NT2/D1 (cell line): ENCODE measurements at regions not wholly inside any gene's neighbourhood (a gene's known extent, or its start where the extent isn't known, plus 50 kb on each side); places are given as distances from the start of the nearest gene placed in this dataset.
"Not testable (repeated sequence)": the region's sequence is repeated elsewhere in the genome, so short reads cannot be mapped to it uniquely, and the experiment has no call there.

Experiments
- DNase-seq: peaks from one replicate; pipeline ENCODE4 v3.0.0-alpha.2; 2011; ENCODE audit warnings: low read depth, low spot score
- H3K27me3 ChIP-seq: 2 replicates; pipeline ENCODE4 v1.6.0; 2011; ENCODE audit warnings: mild to moderate bottlenecking; ENCODE audit not compliant: insufficient read length, insufficient read depth
- H3K36me3 ChIP-seq: 2 replicates; pipeline ENCODE4 v1.6.1; 2011; ENCODE audit warnings: mild to moderate bottlenecking, low read length, mixed read lengths; ENCODE audit not compliant: insufficient read depth, insufficient read length
- H3K4me1 ChIP-seq: 2 replicates; pipeline ENCODE4 v1.5.1; 2011; ENCODE audit not compliant: insufficient read depth, insufficient read length
- H3K4me3 ChIP-seq: 2 replicates; pipeline ENCODE4 v1.5.1; 2011; ENCODE audit warnings: low read depth; ENCODE audit not compliant: insufficient read length
- H3K9ac ChIP-seq: 2 replicates; pipeline ENCODE4 v1.6.0; 2011; ENCODE audit warnings: low read depth; ENCODE audit not compliant: insufficient read length
- H3K9me3 ChIP-seq: 2 replicates; pipeline ENCODE4 v1.5.1; 2011; ENCODE audit warnings: mild to moderate bottlenecking, low read length; ENCODE audit not compliant: insufficient read depth
- SUZ12 ChIP-seq: IDR thresholded peaks from 2 replicates; pipeline ENCODE4 v1.6.1; 2011; ENCODE audit not compliant: insufficient read length, insufficient read depth; ENCODE audit errors: extremely low read depth
- YY1 ChIP-seq: IDR thresholded peaks from 2 replicates; pipeline ENCODE4 v1.6.1; 2011; ENCODE audit not compliant: insufficient read length, insufficient read depth
- ZNF274 ChIP-seq: IDR thresholded peaks from 2 replicates; pipeline ENCODE4 v1.6.1; 2011; ENCODE audit warnings: mild to moderate bottlenecking, low read depth, low read length

DNA sequence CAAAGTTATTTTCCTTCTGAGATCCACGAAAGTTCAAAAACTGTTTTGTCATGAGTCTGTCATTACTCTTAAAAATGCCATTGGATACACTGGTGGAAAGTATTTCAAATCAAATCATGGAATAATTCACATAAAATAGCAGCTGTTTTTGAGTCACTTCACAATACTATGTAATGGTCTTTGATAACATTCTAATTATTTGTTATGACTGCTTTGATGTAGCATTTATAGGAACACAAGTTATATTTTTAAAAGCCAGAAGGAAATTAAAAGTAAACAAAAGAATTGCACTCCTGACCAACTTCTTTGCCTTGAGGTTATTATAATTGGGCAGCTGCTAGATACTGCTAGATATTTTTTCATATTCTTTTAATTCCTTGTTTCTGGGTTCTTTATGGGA is 473.2 kb downstream of the CCER1 start:
- H3K4me3 ChIP-seq: no peak overlapping the region
- H3K4me1 ChIP-seq: no peaks in the 10 kb centered on the region
- no peaks in the 10 kb centered on the region for H3K27me3 ChIP-seq
- no peaks in the 10 kb centered on the region for H3K36me3 ChIP-seq
- H3K9ac ChIP-seq: no peak overlapping the region
- TF ChIP-seq YY1 (no peak), ZNF274 (no peak), SUZ12 (no peak)
- no peak for DNase-seq
- H3K9me3 ChIP-seq: no peaks in the 10 kb centered on the region

DNA sequence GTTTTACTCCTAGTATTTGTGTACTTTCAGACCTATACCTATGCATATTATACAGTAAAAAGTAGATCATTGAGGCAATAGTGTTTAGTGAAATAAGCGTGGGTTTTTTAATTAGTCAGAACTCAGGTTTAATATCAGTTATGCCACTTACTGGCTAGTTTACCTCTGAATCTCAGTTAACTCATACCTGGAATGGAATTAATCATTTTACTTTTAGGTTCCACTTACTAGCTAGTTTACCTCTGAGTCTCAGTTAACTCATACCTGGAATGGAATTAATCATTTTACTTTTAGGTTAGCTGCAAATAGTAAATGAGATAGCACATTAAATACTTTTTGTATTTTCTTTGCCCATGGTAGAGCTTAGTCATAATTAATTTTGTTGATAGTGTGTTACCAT is 475.7 kb downstream of the CCER1 start:
- Histone ChIP-seq H3K4me3 (no peak overlapping the region), H3K9me3 (no peaks in the 10 kb centered on the region), H3K4me1 (no peaks in the 10 kb centered on the region), H3K36me3 (no peaks in the 10 kb centered on the region), H3K9ac (no peak overlapping the region), H3K27me3 (no peaks in the 10 kb centered on the region)
- no peak for TF ChIP-seq ZNF274
- TF ChIP-seq YY1: no peak
- no peak for TF ChIP-seq SUZ12
- DNase-seq: no peak

DNA sequence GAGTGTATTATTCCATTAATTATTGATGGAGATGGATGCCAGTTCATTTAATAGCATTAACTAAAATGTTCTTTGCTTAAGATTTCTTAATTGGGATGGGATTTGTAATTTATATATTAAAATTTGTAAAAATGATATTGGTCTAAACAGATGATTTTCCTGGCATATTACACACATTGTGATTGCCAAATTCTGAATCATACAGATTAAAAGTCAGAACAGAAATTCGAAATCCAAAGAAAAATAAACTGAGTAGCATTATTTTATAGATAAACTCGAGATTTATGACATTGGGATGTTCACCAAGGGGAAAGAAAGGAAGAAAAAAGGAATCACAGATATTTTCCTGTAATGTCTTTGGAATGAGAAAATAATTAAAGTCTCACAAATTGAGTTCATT is 481.1 kb downstream of the CCER1 start:
- Histone ChIP-seq H3K27me3 (no peaks in the 10 kb centered on the region), H3K36me3 (no peaks in the 10 kb centered on the region), H3K4me1 (no peaks in the 10 kb centered on the region), H3K4me3 (no peak overlapping the region), H3K9ac (no peak overlapping the region), H3K9me3 (no peaks in the 10 kb centered on the region)
- DNase-seq: no peak
- TF ChIP-seq SUZ12 (no peak), YY1 (no peak), ZNF274 (no peak)

DNA sequence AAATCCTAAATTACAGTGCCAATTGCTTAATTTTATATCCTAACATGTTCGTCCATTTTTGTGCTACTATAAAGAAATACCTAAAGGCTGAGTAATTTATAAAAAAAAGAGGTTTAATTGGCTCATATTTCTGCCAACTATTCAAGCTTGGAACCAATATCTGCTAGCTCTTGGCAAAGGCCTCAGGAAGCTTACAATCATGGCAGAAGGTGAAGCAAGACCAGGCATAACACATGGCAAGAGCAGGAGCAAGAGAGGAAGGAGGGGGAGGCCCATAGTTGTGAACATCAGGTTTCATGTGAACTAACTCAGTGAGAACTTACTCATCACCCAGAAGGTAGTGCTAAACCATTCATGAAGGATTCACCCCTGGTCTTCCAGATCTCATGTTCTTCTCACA is 494.3 kb downstream of the CCER1 start:
- peaks cover 30% of the 10 kb centered on the region for H3K9me3 ChIP-seq
- no peaks in the 10 kb centered on the region for H3K27me3 ChIP-seq
- no peaks in the 10 kb centered on the region for H3K36me3 ChIP-seq
- no peak for TF ChIP-seq ZNF274
- no peak overlapping the region for H3K4me3 ChIP-seq
- H3K9ac ChIP-seq: no peak overlapping the region
- no peak for DNase-seq
- H3K4me1 ChIP-seq: no peaks in the 10 kb centered on the region

GRCh38 chr12:90456248-90456647 is 498.7 kb downstream of the CCER1 start:
- H3K36me3 ChIP-seq: no peaks in the 10 kb centered on the region
- peaks cover 28% of the 10 kb centered on the region for H3K9me3 ChIP-seq
- H3K4me1 ChIP-seq: no peaks in the 10 kb centered on the region
- DNase-seq: no peak
- no peak overlapping the region for H3K4me3 ChIP-seq
- TF ChIP-seq ZNF274: no peak
- no peaks in the 10 kb centered on the region for H3K27me3 ChIP-seq
- H3K9ac ChIP-seq: no peak overlapping the region

GRCh38 chr12:90455756-90456155 is 499.2 kb downstream of the CCER1 start:
- Histone ChIP-seq H3K9me3 (peaks cover 23% of the 10 kb centered on the region), H3K4me3 (no peak overlapping the region), H3K27me3 (no peaks in the 10 kb centered on the region), H3K36me3 (no peaks in the 10 kb centered on the region), H3K4me1 (no peaks in the 10 kb centered on the region), H3K9ac (no peak overlapping the region)
- TF ChIP-seq YY1 (no peak), ZNF274 (no peak), SUZ12 (no peak)
- no peak for DNase-seq

DNA sequence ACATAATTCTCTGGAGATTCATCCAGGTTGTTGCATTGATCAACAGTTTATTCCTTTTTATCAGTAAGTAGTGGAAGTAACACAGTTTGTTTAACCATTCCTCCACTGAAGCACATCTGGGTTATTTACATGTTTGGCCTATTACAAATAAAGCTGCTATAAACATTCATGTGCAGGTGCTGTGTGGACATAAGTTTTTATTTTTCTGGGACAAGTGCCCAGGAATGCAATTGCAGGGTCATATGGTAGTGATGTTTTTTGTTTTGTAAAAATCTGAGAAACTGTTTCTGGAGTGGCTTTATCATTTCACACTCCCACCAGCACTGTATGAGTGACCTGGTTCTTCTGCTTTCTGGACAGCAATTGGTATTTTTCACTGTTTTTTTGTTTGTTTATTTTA is 505.4 kb downstream of the CCER1 start:
- Histone ChIP-seq H3K9ac (no peak overlapping the region), H3K4me3 (no peak overlapping the region), H3K9me3 (no peaks in the 10 kb centered on the region), H3K36me3 (no peaks in the 10 kb centered on the region), H3K4me1 (no peaks in the 10 kb centered on the region), H3K27me3 (no peaks in the 10 kb centered on the region)
- TF ChIP-seq SUZ12 (no peak), ZNF274 (no peak), YY1 (no peak)
- DNase-seq: no peak

- not testable (repeated sequence) for DNase-seq, H3K36me3 ChIP-seq, H3K27me3 ChIP-seq, H3K4me3 ChIP-seq, H3K4me1 ChIP-seq, H3K9ac ChIP-seq
- peaks cover 15% of the 10 kb centered on the region; the same call in 1 of the 2 replicates for H3K9me3 ChIP-seq
Observed at GRCh38 chr12:90443466-90443865, 511.5 kb downstream of the CCER1 start.
